ENCODE measurements at regions not wholly inside any gene's neighbourhood (a gene's known extent, or its start where the extent isn't known, plus 50 kb on each side); places are given as distances from the start of the nearest gene placed in this dataset.

DNA sequence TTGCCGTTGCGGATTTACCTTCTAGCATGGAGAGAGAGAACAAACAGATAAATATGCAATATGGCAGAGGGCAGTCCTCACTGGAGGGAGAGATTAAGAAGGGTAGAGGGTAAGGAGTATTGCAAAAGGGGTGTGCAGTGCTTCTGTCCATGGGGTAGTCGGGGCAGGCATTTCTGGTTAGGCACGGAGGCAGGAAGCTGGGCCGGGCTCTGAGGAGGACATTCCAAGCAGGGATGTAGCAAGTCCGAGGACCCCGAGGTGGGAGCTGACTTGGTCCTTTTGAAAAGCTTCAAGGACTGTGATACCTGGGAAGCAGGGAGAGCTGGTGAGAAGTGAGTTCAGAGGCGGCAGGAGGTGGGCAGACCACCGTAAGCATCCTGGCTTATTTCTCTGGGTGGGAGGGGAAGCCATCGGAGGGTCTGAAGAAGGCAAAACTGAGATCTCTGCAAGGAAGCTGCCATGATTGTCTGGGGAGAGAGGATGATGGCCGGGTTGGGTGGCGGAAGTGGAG is 214.9 kb downstream of the FGF9 start:
- TF ChIP-seq, protein P1, sequence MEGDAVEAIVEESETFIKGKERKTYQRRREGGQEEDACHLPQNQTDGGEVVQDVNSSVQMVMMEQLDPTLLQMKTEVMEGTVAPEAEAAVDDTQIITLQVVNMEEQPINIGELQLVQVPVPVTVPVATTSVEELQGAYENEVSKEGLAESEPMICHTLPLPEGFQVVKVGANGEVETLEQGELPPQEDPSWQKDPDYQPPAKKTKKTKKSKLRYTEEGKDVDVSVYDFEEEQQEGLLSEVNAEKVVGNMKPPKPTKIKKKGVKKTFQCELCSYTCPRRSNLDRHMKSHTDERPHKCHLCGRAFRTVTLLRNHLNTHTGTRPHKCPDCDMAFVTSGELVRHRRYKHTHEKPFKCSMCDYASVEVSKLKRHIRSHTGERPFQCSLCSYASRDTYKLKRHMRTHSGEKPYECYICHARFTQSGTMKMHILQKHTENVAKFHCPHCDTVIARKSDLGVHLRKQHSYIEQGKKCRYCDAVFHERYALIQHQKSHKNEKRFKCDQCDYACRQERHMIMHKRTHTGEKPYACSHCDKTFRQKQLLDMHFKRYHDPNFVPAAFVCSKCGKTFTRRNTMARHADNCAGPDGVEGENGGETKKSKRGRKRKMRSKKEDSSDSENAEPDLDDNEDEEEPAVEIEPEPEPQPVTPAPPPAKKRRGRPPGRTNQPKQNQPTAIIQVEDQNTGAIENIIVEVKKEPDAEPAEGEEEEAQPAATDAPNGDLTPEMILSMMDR (IDR thresholded peaks at IDR 0.05) = no peak
- TF ChIP-seq EP300 (IDR thresholded peaks at IDR 0.05) = no peak
- no peak for TF ChIP-seq POLR2AphosphoS5 (IDR thresholded peaks at IDR 0.05)
- no peak for TF ChIP-seq POLR2A (IDR thresholded peaks at IDR 0.05)
